GM18508 (cell line): ENCODE measurements at regions not wholly inside any gene's neighbourhood (a gene's known extent, or its start where the extent isn't known, plus 50 kb on each side); places are given as distances from the start of the nearest gene placed in this dataset.
A peak's percentile ranks its signal among the peaks of the same experiment; 100 is the strongest.

Experiments used
- ATAC-seq: cut with Tn5 transposase; IDR thresholded peaks from one replicate; pipeline ENCODE4 v1.9.1; 2021; ENCODE audit warnings: moderate number of reproducible peaks; ENCODE audit not compliant: insufficient read depth, unreplicated experiment

DNA sequence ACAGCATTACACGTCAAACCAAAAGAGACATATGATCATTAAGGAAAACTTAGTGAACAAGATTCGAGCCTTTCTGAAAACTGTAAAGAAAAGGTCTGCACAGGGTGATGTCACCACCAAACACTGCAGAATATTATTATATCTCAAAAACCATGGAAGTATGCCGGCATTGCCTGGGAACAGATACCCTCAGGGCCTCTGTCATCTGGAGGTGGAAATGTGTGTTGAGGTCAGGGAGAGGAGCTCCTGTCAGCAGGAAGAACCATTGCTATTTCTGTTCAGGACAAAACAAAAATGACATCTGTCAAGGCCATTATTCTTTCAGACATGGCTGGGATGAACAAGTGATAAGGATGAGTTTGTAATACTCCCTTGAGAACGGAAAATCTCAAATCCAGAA lies 365.9 kb upstream of the TRIB2 start:
- ATAC-seq: no peak

GRCh38 chr2:12352889-12353288 lies 363.8 kb upstream of the TRIB2 start:
- no peak for ATAC-seq

- ATAC-seq: no peak
Measured at GRCh38 chr2:12361506-12361905, 355.2 kb upstream of the TRIB2 start.

- ATAC-seq: no peak
Measured at GRCh38 chr2:12363138-12363537, 353.6 kb upstream of the TRIB2 start.

- no peak for ATAC-seq
Measured at GRCh38 chr2:12363569-12363968, 353.2 kb upstream of the TRIB2 start.

DNA sequence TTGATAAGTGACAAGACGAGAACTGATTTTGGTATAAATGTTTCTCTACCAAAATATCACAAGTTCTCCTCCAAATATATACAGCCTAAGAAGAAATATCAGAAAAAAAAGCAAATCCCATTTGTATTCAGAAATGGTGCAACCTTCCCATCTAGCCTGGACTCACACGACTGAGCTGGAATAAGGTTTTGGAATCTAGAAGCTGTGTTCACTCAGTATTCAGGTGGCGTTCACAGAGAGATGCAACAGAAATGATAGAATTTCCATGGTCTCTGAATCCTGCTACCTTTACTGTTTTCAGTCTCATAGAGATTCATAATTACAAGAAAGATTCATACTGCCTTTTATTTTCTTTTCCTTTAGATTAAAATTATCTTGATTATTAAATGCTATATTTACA lies 347.2 kb upstream of the TRIB2 start:
- ATAC-seq: no peak

DNA sequence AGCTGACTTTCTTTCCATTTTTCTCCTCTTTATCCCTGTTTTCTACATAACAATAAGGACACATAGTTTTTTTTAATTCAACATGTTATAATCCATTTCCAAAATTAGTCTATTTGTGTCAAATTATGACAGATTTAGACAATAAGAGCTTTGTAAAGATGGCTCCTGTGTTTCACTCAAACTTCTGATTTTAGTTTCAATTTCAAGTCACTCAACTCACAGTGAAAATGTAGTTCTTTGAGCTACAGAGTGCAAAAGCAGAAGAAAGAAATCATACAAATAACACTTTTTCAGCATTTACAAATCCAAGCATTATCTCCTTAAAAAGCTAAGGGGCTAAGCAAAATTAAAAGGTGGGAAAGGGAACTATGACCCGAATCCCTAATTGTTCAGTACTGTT lies 340.7 kb upstream of the TRIB2 start:
- no peak for ATAC-seq

GRCh38 chr2:12379143-12379542 lies 337.6 kb upstream of the TRIB2 start:
- no peak for ATAC-seq

DNA sequence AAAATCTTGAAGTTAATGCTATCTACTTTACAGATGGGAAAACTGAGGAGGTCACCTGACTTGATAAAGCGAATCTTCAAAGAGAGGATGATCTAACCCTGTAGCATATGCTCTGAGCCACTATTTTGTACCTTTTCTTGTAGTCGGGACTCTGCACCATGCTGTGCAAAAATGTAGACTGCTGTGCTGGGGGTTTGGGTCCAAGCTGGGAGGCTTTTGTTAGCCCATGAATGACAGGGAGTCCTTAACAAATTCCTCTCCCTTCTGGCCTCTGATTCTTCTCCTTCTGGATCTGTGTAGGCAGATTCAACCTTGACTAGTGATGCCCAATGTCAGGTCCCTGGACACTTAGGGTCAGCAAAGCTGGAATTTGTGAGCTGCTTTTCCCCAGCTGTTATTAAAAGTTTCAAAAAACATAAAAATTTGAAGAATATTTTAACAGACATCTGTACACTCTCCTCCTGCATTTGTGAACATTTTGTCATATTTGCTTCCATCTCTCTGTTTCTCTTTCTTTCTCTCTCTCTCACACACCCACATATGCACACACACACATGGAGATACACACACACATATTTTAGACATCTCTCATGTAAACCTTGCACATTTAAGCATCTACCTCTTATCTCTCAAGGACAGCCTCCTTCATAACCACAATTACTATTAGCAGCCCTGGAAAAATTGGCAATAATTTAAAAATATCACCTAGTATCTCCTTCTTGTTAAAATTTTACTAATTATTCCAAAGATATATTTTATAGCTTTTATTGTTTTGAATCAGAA lies 335.0 kb upstream of the TRIB2 start:
- no peak for ATAC-seq

DNA sequence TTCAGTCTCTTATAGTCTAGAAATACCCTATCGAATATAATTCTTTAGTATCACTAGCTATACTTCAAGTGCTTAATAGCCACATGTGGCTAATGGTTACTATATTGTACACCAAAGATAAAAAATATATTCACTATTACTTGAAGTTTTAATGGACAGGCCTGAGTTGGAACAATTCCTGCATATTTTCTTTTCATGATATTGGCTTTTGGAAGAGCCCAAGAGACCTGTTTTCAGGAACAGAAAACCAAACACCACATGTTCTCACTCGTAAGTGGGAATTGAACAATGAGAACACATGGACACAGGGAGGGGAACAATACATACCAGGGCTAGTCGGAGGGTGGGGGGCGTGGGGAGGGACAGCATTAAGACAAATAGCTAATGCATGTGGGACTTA lies 334.4 kb upstream of the TRIB2 start:
- ATAC-seq: no peak

DNA sequence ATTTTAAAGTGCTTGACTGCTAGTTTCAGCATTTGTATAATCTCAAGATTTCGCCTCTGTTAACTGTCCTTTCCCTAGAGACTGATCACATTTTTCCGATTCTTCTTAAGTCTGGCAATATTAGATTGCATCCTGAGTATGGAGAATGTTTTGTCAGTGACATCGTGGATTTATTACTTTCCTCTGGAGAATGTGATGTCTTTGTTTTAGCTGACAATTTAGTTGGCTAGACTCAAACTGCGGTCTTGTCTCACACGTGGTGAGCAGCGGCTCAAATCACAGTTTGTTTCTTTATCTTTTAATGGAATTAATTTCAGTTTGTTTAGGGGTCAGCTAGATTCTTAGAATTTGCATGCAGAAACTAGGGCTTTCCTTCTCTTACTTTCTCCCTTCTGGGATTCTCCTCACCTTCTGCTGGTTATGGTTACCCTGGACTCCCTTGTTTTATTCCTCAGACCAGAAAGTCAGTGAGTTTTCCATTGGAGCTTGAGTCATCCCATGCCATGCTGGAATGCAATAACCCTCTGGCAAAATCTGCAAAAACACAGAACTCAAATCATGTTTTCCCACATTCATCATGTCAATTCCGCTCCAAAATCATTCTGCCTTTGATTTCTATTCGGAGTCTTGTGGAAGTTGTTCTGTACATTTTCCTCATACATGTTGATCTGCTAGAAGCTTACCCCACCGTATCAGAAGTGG lies 327.2 kb upstream of the TRIB2 start:
- no peak for ATAC-seq

- no peak for ATAC-seq
Measured at GRCh38 chr2:12391116-12391515, 325.6 kb upstream of the TRIB2 start.

GRCh38 chr2:12396699-12397098 lies 320.0 kb upstream of the TRIB2 start:
- no peak for ATAC-seq

DNA sequence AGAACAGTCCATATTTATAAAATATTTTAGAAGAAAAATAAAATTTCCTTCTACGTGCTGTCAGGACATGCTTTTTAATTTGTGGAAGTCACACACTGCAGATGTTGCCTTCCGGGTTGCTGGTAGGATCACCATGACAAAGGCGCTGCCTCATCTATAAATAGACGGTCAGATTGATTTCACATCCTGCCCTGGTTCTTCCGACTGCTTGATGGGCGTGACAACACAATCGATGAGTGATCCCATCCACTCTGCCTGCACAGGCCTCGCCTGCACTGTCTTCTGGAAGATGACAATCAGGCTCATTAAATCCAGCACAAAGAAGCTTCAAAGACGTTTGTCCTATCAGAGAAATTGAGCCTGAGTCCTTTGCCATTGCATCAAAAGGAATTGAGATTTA lies 318.9 kb upstream of the TRIB2 start:
- no peak for ATAC-seq

DNA sequence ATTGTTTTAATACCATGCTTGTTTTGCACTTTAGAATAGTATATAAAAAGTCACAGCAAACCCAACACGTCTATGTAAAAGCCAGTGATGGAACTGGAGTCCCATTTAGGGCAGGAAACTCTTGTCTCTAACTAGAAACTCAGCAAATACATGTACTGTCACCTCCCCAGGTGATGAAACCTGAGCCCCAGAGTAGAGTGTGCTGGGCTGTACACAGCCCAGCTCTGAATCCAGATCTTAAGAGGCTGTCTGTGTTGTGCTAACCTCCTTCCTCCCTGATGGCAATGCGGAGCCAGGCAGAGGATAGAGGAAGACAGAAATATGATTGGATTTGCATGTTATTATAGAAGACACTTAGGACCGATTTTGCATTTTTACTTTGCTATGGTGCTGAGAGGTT lies 317.5 kb upstream of the TRIB2 start:
- no peak for ATAC-seq

- ATAC-seq: no peak
Measured at GRCh38 chr2:12400543-12400942, 316.2 kb upstream of the TRIB2 start.

- no peak for ATAC-seq
Measured at GRCh38 chr2:12402440-12403139, 314.1 kb upstream of the TRIB2 start.

DNA sequence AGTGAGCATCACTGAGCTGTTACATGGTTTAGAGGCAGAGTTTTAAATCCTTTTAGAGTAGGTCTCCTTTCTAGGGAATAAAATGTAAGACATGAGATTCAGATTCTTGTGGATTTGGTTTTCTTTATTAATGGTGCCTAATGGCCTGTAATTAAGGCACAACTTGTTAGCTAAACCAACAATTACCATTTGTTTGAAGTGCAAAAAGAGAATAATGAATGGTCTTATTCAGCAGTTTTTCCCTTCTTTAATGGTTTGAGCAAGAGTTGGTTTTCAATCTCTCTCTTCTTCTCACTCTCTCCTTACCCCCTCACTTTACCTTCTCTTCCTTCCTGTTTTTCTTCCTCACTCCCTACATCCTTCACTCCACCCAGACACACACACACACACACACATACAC lies 312.2 kb upstream of the TRIB2 start:
- ATAC-seq: no peak

- ATAC-seq: no peak
Measured at GRCh38 chr2:12407160-12407559, 309.6 kb upstream of the TRIB2 start.

GRCh38 chr2:12412898-12413305 lies 303.8 kb upstream of the TRIB2 start:
- peak; percentile 85 for ATAC-seq

DNA sequence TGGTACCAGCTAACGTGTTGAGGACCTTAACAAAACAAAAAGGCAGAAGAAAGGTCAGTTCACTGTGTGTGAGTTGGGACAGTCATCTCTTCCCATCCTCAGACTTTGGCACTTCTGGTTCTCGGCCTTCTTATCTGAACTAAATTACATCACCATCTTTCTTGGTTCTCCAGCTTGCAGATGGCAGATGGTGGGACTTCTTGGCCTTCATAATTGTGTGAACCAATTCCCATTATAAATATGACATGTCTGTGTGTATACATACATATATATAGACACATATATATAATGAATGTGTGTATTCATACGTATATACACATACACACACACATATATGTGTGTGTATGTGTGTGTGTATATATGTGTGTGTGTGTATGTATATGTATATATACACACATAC lies 301.2 kb upstream of the TRIB2 start:
- ATAC-seq: no peak
